ENCODE measurements at regions not wholly inside any gene's neighbourhood (a gene's known extent, or its start where the extent isn't known, plus 50 kb on each side); places are given as distances from the start of the nearest gene placed in this dataset.

DNA sequence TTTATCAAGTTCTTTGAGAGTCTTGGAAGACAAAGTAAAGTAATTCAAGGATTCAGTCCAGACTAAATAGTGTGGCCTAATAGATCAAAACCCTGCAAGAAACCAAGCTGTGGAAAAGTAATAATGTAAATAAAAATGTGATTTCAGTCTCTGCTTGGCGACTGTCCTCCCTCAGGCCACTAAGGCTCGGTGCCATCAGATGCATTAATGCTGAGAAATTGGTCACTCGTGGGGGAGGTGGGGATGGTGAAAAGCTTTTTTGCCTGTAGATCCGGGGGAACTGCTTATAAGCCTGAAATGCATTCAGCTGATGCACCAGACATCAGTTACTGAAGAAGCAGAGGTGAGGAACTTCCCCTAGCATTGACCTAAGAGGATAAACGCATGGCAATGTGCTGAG, 182.6 kb upstream of the TBX20 start:
- TF ChIP-seq, protein P1, sequence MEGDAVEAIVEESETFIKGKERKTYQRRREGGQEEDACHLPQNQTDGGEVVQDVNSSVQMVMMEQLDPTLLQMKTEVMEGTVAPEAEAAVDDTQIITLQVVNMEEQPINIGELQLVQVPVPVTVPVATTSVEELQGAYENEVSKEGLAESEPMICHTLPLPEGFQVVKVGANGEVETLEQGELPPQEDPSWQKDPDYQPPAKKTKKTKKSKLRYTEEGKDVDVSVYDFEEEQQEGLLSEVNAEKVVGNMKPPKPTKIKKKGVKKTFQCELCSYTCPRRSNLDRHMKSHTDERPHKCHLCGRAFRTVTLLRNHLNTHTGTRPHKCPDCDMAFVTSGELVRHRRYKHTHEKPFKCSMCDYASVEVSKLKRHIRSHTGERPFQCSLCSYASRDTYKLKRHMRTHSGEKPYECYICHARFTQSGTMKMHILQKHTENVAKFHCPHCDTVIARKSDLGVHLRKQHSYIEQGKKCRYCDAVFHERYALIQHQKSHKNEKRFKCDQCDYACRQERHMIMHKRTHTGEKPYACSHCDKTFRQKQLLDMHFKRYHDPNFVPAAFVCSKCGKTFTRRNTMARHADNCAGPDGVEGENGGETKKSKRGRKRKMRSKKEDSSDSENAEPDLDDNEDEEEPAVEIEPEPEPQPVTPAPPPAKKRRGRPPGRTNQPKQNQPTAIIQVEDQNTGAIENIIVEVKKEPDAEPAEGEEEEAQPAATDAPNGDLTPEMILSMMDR (IDR thresholded peaks at IDR 0.05; ENCODE audit: unreplicated experiment) = no peak
- Mint-ChIP-seq H3K27me3 (no peaks in the 10 kb centered on the region), H3K9me3 (ENCODE audit: low read depth) (peaks cover 13% of the 10 kb centered on the region), H3K27ac (no peak overlapping the region), H3K36me3 (ENCODE audit: insufficient read depth) (no peaks in the 10 kb centered on the region), H3K4me1 (ENCODE audit: low read depth) (no peaks in the 10 kb centered on the region), H3K4me3 (ENCODE audit: low read depth) (no peak overlapping the region)
- DNase-seq (ENCODE audit: low spot score, unreplicated experiment) = no peak

DNA sequence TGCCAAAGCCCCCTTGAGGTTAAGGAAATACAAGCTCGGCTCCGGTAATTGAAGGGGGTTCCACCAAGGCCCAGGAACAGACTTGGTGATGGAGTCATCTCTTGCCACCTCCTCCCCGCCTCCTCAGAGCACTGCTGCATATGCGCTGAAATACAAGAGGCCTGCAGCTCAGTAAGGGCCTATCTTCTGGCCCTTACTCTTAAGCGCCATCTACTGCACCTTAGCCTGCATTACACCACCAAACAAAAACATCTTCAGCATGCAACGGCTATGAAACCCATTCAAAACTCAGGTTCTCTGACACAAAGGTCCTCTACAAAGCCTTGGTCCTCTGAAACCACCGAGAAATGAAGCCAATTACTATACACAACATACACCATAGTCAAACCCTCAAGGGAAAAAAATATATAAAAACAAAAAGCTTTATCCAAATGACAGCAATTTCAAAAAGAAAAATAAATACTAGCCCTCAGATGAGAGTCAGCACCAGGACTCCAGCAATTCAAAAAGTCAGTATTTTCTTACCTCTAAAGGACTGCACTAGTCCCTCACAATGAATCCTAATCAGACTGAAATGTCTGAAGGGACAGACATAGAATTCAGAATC, 176.8 kb upstream of the TBX20 start:
- DNase-seq (ENCODE audit: low spot score, unreplicated experiment) = no peak
- peaks cover 40% of the 10 kb centered on the region for H3K9me3 Mint-ChIP-seq (ENCODE audit: low read depth)
- no peak overlapping the region for H3K27ac Mint-ChIP-seq
- TF ChIP-seq, protein P1 (IDR thresholded peaks at IDR 0.05; ENCODE audit: unreplicated experiment) = peak; percentile 34
- H3K36me3 Mint-ChIP-seq (ENCODE audit: insufficient read depth) = no peaks in the 10 kb centered on the region
- H3K4me3 Mint-ChIP-seq (ENCODE audit: low read depth) = no peak overlapping the region
- no peaks in the 10 kb centered on the region for H3K4me1 Mint-ChIP-seq (ENCODE audit: low read depth)
- no peaks in the 10 kb centered on the region for H3K27me3 Mint-ChIP-seq

DNA sequence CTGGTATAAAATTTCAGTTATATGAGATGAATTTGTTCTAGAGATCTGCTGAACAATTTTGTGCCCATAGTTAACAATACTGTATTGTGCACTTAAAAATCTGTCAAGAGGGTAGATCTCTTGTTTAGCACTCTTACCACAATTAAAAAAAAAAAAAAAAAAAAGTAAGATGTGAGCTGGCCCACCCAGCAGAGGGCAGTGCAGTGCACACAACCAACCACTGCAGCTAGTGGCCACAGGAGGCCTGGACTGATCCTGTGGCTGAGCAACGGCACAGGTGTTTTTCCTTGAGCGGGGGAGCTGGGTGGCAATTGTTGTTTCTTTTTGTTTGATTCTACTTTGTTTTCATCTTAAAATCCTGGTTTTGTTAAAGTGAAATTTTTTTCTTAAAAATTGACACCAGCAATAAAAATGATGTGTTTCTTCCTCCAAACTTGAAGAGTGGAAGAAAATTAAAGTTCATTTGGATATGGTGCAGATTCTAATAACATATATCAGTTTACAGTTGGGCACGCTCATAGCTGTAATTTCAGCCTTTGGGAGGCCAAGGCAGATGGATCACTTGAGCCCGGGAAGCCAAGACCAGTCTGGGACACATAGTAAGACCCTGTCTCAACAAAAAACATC, 171.1 kb upstream of the TBX20 start:
- peak; percentile 40 for DNase-seq (ENCODE audit: low spot score, unreplicated experiment)
- no peak overlapping the region for H3K27ac Mint-ChIP-seq
- H3K27me3 Mint-ChIP-seq = peaks cover 7% of the 10 kb centered on the region
- peaks cover 26% of the 10 kb centered on the region for H3K9me3 Mint-ChIP-seq (ENCODE audit: low read depth)
- H3K36me3 Mint-ChIP-seq (ENCODE audit: insufficient read depth) = no peaks in the 10 kb centered on the region
- no peaks in the 10 kb centered on the region for H3K4me1 Mint-ChIP-seq (ENCODE audit: low read depth)
- H3K4me3 Mint-ChIP-seq (ENCODE audit: low read depth) = no peak overlapping the region
- TF ChIP-seq, protein P1 (IDR thresholded peaks at IDR 0.05; ENCODE audit: unreplicated experiment) = peak; percentile 82

DNA sequence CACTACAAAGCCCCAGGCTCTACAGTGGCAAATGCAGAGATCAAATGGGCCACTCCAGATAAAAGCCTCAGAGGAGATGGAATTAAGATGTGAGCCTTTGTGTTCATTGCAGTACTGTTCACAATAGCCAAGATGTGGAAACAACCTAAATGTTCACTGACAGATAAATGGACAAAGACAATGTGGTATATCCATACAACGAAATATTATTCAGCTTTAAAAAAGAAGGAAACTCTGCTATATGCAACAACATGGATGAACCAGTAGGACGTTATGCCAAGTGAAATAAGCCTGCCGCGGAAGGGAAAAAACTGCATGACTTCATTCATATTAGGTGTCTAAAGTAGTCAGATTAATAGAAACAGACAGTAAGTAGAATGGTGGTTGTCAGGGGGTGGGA, 170.5 kb upstream of the TBX20 start:
- H3K4me1 Mint-ChIP-seq (ENCODE audit: low read depth) = no peaks in the 10 kb centered on the region
- no peaks in the 10 kb centered on the region for H3K36me3 Mint-ChIP-seq (ENCODE audit: insufficient read depth)
- no peak overlapping the region for H3K4me3 Mint-ChIP-seq (ENCODE audit: low read depth)
- H3K27me3 Mint-ChIP-seq = peaks cover 8% of the 10 kb centered on the region
- TF ChIP-seq, protein P1 (IDR thresholded peaks at IDR 0.05; ENCODE audit: unreplicated experiment) = no peak
- no peak overlapping the region for H3K27ac Mint-ChIP-seq
- H3K9me3 Mint-ChIP-seq (ENCODE audit: low read depth) = peaks cover 26% of the 10 kb centered on the region
- DNase-seq (ENCODE audit: low spot score, unreplicated experiment) = no peak

DNA sequence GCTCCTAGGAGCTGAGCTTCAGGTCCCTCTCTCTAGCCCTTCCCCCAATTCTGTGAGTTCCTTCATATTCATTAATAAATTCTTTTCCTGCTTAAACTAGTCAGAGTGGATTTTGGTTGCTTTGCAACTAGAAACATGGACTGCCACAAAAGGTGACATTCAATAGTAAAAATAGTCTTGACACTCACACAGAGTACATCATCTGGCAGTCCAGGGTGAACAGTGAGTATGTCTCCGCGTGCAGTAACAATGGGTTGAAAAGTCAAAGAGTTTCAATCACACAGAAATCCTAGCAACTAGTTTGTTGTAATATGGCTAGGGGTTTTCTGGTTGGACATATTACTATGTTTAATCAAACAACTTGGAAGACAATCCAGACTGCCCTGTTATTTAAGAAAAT, 168.8 kb upstream of the TBX20 start:
- peaks cover 8% of the 10 kb centered on the region for H3K27me3 Mint-ChIP-seq
- H3K36me3 Mint-ChIP-seq (ENCODE audit: insufficient read depth) = no peaks in the 10 kb centered on the region
- H3K4me1 Mint-ChIP-seq (ENCODE audit: low read depth) = no peaks in the 10 kb centered on the region
- TF ChIP-seq, protein P1 (IDR thresholded peaks at IDR 0.05; ENCODE audit: unreplicated experiment) = no peak
- peaks cover 13% of the 10 kb centered on the region for H3K9me3 Mint-ChIP-seq (ENCODE audit: low read depth)
- no peak overlapping the region for H3K27ac Mint-ChIP-seq
- DNase-seq (ENCODE audit: low spot score, unreplicated experiment) = no peak
- no peak overlapping the region for H3K4me3 Mint-ChIP-seq (ENCODE audit: low read depth)

All from progenitor cell of endocrine pancreas (in vitro differentiated cells).